ENCODE measurements at regions not wholly inside any gene's neighbourhood (a gene's known extent, or its start where the extent isn't known, plus 50 kb on each side); places are given as distances from the start of the nearest gene placed in this dataset.
"Not testable (repeated sequence)": the region's sequence is repeated elsewhere in the genome, so short reads cannot be mapped to it uniquely, and the experiment has no call there.

DNA sequence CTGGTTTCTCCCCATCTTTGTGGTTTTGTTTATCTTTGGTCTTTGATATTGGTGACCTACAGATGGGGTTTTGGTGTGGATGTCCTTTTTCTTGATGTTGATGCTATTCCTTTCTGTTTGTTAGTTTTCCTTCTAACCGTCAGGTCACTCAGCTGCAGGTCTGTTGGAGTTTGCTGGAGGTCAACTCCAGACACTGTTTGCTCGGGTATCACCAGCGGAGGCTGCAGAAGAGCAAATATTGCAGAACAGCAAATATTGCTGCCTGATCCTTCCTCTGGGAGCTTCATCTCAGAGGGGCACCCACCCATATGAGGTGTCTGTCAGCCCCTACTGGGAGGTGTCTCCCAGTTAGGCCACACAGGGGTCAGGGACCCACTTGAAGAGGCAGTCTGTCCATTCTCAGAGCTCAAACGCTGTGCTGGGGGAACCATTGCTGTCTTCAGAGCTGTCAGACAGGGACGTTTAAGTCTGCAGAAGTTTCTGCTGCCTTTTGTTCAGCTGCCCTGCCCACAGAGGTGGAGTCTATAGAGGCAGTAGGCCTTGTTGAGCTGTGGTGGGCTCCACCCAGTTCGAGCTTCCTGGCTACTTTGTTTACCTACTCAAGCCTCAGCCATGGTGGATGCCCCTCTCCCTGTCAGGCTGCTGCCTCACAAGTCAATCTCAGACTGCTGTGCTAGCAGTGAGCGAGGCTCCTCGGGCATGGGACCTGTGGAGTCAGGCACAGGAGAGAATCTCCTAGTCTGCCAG lies 94.8 kb upstream of the BNIP2 start:
- TF ChIP-seq, protein P1, sequence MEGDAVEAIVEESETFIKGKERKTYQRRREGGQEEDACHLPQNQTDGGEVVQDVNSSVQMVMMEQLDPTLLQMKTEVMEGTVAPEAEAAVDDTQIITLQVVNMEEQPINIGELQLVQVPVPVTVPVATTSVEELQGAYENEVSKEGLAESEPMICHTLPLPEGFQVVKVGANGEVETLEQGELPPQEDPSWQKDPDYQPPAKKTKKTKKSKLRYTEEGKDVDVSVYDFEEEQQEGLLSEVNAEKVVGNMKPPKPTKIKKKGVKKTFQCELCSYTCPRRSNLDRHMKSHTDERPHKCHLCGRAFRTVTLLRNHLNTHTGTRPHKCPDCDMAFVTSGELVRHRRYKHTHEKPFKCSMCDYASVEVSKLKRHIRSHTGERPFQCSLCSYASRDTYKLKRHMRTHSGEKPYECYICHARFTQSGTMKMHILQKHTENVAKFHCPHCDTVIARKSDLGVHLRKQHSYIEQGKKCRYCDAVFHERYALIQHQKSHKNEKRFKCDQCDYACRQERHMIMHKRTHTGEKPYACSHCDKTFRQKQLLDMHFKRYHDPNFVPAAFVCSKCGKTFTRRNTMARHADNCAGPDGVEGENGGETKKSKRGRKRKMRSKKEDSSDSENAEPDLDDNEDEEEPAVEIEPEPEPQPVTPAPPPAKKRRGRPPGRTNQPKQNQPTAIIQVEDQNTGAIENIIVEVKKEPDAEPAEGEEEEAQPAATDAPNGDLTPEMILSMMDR (IDR thresholded peaks at IDR 0.05; ENCODE audit: extremely low read depth in 1 of 2, insufficient read depth in 1 of 2, low read depth in 1 of 2, low read length in 2 of 2): not testable (repeated sequence)
- TF ChIP-seq, protein P2, sequence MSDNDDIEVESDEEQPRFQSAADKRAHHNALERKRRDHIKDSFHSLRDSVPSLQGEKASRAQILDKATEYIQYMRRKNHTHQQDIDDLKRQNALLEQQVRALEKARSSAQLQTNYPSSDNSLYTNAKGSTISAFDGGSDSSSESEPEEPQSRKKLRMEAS (IDR thresholded peaks at IDR 0.05; ENCODE audit: insufficient read depth, insufficient read length): not testable (repeated sequence)
- not testable (repeated sequence) for TF ChIP-seq POLR2AphosphoS5 (IDR thresholded peaks at IDR 0.05; ENCODE audit: insufficient read depth, low read depth, low read length); JUN (IDR thresholded peaks at IDR 0.05; ENCODE audit: borderline replicate concordance, insufficient read depth, insufficient read length, low read depth)

Data from endothelial cell of umbilical vein (primary cell).